HG03039 (cell line): ENCODE measurements at regions not wholly inside any gene's neighbourhood (a gene's known extent, or its start where the extent isn't known, plus 50 kb on each side); places are given as distances from the start of the nearest gene placed in this dataset.
"Not testable (repeated sequence)": the region's sequence is repeated elsewhere in the genome, so short reads cannot be mapped to it uniquely, and the experiment has no call there.

ENCODE experiments used
- ATAC-seq: cut with Tn5 transposase; IDR thresholded peaks from one replicate; pipeline ENCODE4 v1.9.1; 2021; ENCODE audit warnings: mild to moderate bottlenecking, moderate library complexity; ENCODE audit not compliant: unreplicated experiment

DNA sequence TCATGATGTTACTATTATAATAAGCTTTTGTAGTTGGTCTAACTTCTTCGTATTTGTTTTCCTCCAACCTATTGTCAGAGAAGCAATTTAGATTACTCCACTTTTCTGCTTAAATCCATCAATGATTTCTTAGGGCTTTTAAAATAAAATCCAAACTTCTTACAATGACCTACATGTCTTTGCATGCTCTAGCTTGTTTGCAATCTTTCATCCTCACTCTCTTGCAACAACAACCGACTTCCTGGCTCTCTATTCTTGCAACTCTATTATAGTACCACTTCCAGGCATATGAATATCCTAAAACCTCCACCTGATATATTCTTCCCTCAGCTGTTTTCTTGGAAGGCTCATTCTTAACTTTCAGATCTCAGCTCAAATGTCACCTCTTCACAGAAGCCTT is 1288.7 kb downstream of the PLA2G4A start:
- ATAC-seq: no peak

DNA sequence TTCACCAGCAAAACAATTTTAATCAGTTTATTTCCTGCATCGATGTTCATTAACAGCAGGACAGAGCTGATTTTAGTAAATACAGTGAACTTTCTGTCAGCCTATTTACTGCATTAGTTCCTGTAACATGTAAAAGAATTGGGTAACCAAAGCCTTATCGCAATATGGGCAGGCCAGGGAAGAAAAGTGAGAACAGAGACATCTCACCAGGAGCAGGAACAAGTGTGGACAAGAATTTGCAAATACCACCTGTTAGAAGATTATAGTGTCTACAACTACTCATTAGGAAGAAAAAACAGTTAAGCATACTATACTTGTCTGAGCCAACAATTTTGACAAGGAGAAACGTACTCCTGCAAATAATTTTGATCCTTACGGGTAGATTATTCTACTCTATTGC is 1293.9 kb downstream of the PLA2G4A start:
- no peak for ATAC-seq

DNA sequence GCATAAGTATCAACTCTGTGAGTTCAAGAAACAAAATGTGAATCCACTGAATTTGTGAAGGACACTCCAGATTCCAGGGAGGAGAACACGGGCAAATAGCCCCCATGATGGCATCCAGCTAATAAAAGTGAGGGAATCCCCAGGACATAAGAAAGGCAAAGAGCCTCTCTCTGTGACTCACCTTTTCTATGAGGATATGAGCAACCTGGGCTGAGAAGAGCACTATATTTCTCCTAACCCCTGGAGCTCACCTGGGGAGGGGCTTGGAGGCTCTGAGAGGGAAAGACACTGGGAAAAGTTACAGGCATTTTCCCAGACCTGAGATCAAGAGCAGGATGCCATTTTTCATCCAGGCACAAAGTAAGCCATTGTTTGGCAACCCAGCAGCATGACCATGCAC is 1298.8 kb downstream of the PLA2G4A start:
- ATAC-seq: no peak

DNA sequence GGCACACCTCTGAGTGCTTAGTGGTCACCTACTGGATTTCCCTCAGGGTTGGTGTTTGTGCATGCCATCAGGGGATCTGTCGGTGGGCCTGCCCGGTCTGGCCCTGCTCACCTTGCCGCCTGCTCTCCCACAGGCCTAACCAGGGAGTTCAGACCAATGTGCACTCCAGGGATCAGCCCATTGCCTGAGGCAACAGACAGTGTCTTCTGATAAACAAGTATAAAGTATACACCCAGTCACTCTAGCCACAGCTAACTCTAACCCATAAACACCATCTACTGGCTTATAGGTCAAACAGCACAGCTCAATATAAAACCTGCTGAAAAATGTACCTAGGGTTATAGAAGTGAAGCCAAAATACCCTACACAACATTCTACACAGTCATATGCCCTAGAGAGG is 1300.0 kb downstream of the PLA2G4A start:
- no peak for ATAC-seq

DNA sequence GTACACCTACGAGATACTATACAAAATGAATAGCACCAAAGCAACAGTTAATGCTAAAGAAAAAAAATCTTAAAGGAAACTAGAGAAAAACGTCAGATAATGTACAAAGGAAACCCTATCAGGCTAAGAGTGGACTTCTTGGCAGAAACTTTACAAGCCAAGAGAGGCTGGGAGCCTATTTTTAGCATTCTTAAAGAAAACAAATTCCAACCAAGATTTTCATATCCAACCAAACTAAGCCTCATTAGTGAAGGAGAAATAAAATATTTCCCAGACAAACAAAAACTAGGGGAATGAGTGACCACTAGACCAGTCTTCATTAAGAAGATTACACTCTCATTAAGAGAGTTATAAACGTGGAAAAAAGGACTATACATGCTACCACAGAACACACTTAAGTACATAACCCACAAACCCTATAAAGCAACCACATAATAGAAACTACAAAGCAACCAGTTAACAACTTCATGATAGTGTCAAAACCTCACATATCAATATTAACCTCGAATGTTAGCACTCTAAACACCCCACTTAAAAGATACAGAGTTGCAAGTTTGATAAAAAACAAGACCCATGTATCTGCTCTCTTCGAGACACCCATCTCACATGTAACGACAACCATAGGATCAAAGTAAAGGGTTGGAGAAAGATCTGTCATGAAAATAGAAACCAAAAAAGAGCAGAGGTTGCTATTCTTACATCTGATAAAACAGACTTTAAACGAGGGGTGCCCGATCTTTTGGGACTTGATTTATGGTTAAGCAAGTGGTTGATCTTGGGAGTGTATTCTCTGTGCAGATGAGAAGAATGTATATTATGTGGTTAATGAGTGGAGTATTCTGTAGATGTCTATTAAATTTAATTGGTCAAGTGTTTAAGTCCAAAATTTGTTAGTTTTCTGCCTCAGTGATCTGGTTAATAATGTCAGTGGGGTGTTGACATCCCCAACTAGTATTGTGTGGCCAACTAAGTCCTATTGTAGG is 1301.4 kb downstream of the PLA2G4A start:
- ATAC-seq: no peak

DNA sequence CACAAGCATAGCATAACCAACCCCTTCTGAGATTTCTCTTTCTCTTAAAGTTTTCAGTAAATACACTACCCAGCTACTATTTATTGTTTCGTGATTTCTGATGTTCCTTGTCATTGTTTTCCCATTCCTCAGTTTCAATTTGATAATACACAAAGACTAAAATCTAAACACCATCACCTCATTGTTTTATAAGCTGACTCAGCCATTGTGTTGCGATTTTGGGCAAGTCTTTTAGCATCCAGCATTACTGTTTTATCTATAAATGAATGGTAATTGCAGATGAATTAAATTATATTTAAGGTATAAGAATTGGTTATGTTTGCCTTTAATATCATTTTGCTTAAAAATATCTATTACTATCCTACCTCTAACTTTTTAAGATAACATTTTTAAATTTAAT is 1308.5 kb downstream of the PLA2G4A start:
- ATAC-seq: no peak

DNA sequence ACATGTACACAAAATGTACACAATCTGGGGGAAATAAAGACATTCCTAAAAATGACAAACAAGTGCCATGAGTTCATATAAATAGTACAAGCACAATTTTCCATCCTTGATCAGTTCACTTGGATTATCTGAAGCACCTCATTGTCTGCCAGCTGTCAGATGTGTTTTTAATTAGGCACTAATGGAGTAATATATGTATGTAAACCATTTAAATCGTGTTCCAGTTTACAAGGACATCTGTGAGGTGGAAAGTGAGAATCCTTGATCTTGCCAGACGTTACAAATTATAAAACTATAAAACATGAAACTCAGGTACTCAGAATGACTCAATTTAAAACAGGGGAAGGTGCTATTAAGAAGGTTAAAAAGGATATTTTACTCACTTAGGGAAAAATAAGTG is 1312.2 kb downstream of the PLA2G4A start:
- ATAC-seq: no peak

DNA sequence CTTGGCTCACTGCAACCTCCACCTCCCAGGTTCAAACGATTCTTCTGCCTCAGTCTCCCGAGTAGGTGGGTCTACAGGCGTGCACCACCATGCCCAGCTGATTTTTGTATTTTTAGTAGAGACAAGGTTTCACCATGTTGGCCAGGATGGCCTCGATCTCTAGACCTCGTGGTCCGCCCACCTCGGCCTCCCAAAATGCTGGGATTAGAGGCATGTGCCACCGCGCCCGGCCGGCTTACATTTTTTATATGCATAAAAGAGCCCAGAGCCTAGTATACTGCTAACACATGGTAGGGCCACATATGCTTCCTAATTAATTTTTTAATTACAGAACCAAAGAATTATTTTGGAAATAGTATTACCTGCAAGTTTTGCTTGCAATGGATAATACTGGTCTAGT is 1325.4 kb downstream of the PLA2G4A start:
- ATAC-seq: no peak

DNA sequence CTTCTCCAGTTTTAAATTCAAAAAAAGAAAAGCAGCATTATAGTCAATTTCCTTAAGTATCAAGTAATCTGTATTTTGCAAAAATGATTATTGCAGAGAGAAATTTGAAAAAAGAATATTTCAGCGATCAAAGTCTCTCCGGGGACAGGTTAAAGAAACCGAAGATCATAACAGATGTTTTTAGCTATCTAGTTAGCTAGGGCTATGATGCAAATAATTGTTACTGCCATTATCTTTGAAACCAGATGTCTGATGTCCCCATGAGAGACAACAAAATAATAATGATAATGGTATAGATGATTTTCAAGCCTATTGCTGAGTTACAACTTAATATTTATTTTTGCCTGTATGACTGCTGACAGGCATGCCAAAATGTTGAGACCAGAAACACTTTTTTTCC is 1326.0 kb downstream of the PLA2G4A start:
- no peak for ATAC-seq

DNA sequence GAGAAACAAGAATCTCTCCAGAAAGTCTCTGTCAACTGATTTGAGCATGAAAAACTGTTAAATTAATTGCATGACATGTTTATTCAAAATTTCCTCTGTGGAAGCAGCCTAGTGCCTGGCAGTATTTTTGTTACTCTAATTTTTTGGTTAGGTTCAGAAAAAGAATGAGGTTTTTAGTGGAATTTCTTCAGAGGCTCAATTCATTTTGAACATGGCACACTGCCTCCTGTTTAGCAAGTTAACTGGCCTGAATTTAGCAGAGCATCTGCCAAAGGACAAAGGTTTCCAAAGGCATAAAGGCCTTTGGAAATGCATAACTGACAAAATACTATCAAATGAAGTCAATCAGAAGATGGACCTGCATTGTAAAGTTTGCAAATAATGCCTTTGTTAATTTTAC is 1326.5 kb downstream of the PLA2G4A start:
- no peak for ATAC-seq

DNA sequence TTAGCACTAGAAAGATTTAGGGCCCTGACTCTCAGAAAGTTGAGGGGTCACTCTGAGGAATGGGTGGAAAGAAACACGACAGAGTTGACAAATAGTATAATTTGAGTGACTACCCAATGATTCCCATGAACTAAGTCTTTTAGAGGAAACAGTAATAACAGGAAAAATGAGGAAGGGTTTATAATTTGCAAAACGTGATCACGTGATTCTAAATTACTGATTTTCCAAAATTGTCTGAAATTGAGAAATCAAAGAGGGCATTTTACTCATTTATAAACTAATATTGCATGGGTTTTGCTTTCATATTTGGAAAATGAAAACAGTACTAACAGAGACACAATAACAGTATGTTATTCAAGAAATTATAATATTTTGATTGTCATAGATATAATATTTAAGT is 1335.7 kb downstream of the PLA2G4A start:
- no peak for ATAC-seq

DNA sequence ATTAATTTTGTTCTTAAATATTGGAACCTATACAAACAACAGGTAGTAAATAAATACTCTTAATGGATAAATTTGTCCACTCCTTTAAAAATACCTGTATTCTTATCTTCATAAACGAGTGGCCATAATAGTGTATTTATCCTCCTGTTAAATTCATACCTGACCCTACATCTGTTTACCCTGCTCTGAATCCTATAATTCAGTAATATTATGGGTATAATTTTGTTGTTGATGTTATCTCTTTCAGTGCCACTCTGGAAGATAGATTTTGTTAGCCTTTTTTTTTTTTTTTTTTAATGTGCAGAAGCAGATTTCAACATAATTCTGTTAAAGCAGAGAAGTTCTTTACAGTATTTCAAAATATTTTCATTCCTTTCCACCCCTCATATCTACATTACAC is 1337.9 kb downstream of the PLA2G4A start:
- ATAC-seq: no peak

DNA sequence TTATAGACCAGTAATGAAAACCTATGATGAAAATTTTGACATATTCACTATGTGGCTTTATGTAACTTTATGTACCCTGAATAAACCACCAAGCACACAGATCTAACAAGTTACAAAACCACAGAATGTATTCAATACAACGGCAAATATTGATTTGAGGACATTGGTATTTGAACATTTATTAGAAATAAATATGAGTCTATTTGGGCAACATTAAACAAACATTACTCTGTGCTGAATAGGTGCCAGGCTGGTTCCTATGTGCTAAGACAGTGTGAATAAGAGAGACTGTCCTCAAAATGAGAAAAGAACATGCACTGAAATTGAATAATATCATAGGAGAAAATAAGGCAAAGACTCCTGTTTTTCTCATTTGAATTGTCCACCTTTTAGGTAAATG is 1341.2 kb downstream of the PLA2G4A start:
- no peak for ATAC-seq

DNA sequence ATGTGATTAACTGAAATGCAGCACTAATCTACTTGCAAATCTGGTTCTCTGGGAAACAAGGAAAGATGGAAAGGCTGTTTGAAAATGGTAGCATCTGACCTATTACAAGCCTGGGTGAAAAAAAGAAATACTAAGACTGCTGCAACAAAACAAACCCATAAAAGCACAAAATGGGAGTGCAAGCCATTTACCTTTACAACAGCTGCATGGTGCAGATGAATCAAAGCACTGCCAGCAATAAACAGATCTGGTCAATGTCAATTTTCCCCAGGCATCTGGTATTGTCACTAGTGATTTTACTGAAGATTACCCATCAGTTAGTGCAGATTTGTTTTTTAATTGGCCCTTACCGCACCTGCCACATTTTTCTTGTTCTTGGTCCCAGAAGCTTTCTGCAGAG is 1341.7 kb downstream of the PLA2G4A start:
- ATAC-seq: no peak

DNA sequence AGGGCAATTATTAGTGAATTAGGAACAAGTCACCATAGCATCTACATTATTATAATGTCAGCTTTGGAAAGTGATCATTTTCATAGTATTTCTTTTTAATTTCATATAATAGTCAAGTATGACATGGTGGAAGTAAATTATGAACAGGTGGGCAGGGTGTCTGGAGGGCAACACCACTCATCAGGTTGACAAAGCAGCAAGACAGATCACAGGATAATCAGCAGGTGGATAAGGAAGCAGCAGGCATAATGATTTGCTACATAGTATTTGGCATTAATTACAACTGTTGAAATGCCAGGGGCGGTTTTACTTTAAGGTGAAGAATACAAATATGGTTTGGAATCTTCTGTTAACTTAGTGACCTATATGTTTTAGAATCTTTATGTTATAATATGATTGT is 1342.2 kb downstream of the PLA2G4A start:
- no peak for ATAC-seq

DNA sequence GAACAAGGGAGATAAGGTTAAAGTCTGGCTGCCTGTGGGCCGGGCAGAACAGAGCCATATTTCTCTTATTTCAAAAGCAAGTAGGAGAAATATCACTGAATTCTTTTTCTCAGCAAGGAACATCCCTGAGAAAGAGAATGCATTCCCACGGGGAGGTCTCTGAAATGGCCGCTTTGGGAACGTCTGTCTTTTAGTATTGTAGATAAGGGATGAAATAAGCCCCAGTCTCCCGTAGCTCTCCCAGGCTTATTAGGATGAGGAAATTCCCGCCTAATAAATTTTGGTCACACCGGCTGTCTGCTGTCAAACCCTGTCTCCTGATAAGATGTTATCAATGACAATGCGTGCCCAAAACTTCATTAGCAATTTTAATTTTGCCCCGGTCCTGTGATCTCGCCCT is 1353.3 kb downstream of the PLA2G4A start:
- not testable (repeated sequence) for ATAC-seq

DNA sequence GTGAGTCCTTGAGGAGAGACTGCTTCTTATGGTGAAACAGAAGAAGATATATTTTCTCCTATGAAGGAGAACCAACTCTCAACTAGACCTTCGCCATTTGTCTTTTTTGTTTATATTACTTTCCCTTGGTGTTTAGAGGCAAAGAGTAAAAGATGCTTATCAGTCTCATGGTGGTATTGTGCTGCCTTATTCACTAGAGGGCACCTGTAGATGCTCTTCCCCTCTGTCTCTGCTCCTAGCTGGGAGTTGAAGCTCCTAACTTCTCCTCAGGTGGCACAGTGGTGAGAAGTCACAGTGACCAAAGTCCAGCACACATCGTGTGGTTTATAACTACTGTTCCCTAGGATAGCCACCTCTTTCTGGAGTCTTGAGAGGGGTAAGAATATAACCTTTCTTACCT is 1359.6 kb downstream of the PLA2G4A start:
- ATAC-seq: no peak

DNA sequence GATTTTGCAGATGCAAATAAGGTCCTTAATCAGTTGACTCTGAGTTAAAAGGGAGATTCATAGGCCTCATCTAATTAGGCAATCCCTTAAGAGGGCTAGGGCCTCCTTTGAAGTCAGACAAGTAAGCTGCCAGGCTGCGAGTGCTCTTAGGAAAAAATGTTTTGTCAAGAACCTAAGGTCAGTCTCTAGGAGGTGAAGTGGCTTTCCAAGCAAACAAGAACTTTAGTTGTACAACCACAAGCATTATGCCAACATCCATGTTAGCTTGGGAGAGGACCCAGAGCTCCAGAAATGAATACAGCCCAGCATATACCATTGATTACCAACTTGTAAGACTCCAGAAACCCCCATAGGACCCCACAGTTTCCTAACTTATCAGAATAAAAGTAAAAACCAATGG is 1366.2 kb downstream of the PLA2G4A start:
- no peak for ATAC-seq

DNA sequence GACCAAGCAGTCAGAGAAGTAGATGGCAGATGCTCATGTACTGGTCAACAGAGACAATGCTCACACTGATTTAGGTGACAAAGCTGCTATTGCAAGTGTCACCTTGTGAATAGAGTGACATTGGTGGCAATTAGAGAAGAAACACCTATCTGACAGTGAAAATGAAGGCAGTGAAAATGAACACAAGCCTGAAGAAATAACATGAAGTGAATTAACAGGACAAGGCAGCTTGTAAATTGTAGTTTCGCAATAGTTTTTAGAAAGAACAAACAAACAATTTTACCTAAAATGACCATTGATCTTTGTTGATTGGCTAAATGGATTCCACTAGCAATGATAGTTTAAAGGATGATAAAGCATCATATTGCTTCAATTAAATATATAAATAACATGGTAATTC is 1389.5 kb downstream of the PLA2G4A start:
- no peak for ATAC-seq

DNA sequence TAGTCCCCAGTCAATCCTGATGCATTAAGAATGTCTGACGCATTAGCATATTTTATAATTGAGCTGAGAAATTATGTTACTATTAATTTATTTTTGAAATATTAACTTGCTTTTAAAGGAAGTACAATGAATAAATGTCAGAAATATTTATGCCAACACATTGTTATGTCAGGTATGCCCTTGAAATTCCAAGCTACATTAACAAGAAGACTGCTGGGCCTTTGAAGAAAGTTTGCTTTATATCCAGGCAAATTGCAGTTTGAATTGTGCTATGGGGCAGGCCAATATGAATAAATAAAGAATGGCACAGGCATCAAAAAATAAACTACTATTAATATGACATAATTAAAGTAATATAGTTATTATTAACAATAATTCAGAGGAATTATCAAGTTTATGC is 1391.3 kb downstream of the PLA2G4A start:
- no peak for ATAC-seq

DNA sequence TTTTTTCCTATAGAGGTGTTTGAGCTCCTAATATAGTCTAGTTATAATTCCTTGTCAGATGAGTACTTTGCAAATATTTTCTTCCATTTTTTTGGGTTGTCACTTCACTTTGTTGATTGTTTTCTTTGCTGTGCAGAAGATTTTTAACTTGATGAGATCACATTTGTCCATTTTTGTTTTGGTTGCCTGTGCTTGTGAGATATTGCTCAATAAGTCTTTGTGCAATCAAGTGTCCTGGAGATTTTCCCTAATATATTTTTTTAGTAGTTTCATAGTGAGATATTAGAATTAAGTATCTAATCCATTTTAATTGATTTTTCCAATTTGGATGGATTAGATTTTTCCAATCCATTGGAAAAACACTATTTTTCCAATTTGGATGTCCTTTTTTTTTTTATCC is 1395.5 kb downstream of the PLA2G4A start:
- no peak for ATAC-seq

DNA sequence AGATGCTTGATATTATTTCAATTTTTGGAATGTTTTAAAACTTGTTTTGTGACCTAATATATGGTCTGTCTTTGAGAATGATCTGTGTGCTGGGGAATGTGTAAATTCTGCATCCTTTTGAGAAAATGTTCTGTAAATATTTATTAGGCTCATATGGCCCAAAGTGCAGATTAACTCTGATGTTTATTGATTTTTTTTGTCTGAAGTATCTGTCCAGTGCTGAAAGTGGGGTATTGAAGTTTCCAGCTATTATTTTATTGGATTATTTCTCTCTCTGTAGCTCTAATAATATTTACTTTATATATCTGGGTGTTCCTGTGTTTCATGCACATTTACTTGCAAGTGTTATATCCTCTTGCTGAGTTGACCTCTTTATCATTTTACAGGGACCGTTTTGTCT is 1397.2 kb downstream of the PLA2G4A start:
- no peak for ATAC-seq

DNA sequence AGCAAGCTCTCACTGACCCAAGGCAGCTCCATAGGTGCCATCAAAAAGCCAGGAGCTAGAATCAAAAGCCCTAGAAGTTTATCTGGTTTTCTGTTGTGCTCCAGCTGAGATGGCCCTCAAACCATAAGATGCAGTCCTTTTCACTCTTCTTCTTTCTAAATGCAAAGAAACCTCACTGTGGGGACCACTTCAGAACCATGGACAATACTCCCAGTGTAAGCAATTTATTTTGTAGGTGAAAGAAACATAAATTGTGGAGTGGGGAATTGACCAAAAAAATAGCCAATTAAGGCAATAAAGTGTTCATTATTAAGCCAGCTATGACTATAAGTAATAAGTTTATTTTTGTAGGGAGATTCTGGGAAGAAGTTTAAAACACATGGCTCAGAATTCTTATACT is 1399.9 kb downstream of the PLA2G4A start:
- ATAC-seq: no peak
